ENCODE measurements at regions not wholly inside any gene's neighbourhood (a gene's known extent, or its start where the extent isn't known, plus 50 kb on each side); places are given as distances from the start of the nearest gene placed in this dataset.

DNA sequence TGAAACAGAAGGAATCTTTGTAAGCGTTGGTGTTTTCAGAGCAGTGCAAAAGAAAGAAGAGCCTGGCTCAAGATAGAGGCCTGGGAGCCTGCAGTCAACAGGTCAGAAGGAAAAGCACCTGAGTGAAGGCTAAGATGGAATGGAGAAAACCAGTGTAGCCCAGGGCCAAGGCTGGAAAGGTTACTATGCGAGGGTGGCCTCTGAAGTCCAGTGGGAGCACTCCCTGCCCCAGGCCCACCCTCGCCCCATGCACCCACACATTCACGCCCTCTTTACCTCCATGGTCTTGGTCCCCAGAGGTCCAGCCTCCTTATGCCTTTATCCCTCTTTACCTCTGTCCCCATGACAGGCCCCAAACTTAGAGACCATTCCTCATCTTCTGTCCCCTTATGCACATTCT, 169.2 kb upstream of the ZNF644 start (continued):
- no peak for TF ChIP-seq KDM1A (IDR thresholded peaks at IDR 0.05; ENCODE audit: borderline replicate concordance, low read length)
- TF ChIP-seq TAF1 (IDR thresholded peaks at IDR 0.05; ENCODE audit: low read depth, low read length) = no peak
- no peak for TF ChIP-seq CBX5 (IDR thresholded peaks at IDR 0.05; ENCODE audit: low read depth, low read length)
- TF ChIP-seq TCF12 (IDR thresholded peaks at IDR 0.05; ENCODE audit: low read depth, low read length) = no peak
- TF ChIP-seq RAD21 (IDR thresholded peaks at IDR 0.05 in 1 of 2, conservative IDR thresholded peaks at IDR 0.05 in 1 of 2; ENCODE audit: low read depth in 2 of 2, low read length in 2 of 2) = no peak
- no peak for TF ChIP-seq HDAC6 (IDR thresholded peaks at IDR 0.05; ENCODE audit: low read depth, low read length)
- TF ChIP-seq BRCA1 (IDR thresholded peaks at IDR 0.05; ENCODE audit: low read depth, low read length) = no peak
- TF ChIP-seq JUN (IDR thresholded peaks at IDR 0.05; ENCODE audit: low read depth, low read length) = no peak

Measured in H1 (cell line).